HepG2 (cell line): ENCODE measurements at regions not wholly inside any gene's neighbourhood (a gene's known extent, or its start where the extent isn't known, plus 50 kb on each side); places are given as distances from the start of the nearest gene placed in this dataset.

Experiments used
- ATAC-seq: fragments of 200-7000 bp; cut with Tn5 transposase; 3 replicates; pipeline ENCODE4 v1.9.1; 2020; ENCODE audit warnings: mild to moderate bottlenecking, moderate library complexity
- BruUV-seq: library from RNA; stranded (reverse); fragments of 400-500 nt; replicated peaks from 2 replicates; lab custom pipeline; 2021; lab: Mats Ljungman, UMichigan
- CTCF ChIA-PET: fragments of 300-600 bp; formaldehyde crosslinking; extraction: SDS; loops from one replicate; lab custom pipeline; 2021; ENCODE audit warnings: low total read pairs, inconsistent platforms, low intra/inter-chr PET ratio; lab: Yijun Ruan, JAX
- POLR2A ChIA-PET: fragments of 350-600 bp; sonication (Branson Sonifier 250); formaldehyde crosslinking; loops from one replicate; lab custom pipeline; 2020; ENCODE audit warnings: antibody characterized with exemption, inconsistent platforms; lab: Yijun Ruan, JAX
- DNase-seq: peaks from one replicate; pipeline ENCODE4 v3.0.0-alpha.2; 2015; ENCODE audit warnings: low spot score
- FAIRE-seq: peaks from 3 replicates; lab custom pipeline; 2011; peaks lifted over from hg19 to GRCh38; lab: Jason Lieb, UNC
- H2AFZ ChIP-seq: one replicate; pipeline ENCODE4 v1.6.1; 2011; ENCODE audit warnings: low read length, inconsistent platforms
- H3K27ac ChIP-seq: fragments of 300-600 bp; 3 replicates; pipeline ENCODE4 v1.8.0; 2011; ENCODE audit warnings: mixed run types, mild to moderate bottlenecking, mixed read lengths, low read length, inconsistent platforms; ENCODE audit not compliant: insufficient read depth; ENCODE audit errors: extremely low read length
- H3K27me3 ChIP-seq, 2 experiments: fragments of 200-600 bp in 1 of 2; 2 replicates in 1 of 2; 3 replicates in 1 of 2; pipeline versions ENCODE4 v1.6.0 to v1.8.0; 2011; ENCODE audit warnings: low read length in 2 of 2, mild to moderate bottlenecking in 2 of 2, moderate library complexity in 2 of 2, inconsistent platforms in 1 of 2; ENCODE audit not compliant: insufficient read depth in 2 of 2, control insufficient read depth in 1 of 2
- H3K36me3 ChIP-seq, 2 experiments: fragments of 200-600 bp in 1 of 2; replicated peaks in 1 of 2; 2 replicates in 1 of 2; 3 replicates in 1 of 2; pipeline versions ENCODE4 v1.5.1 to v1.8.0; 2011; ENCODE audit warnings: low read length in 2 of 2, inconsistent platforms in 1 of 2; ENCODE audit not compliant: insufficient read depth in 2 of 2, control insufficient read depth in 1 of 2
- H3K4me1 ChIP-seq: 2 replicates; pipeline ENCODE4 v1.5.1; 2012; ENCODE audit warnings: low read length, inconsistent platforms; ENCODE audit not compliant: insufficient read depth
- H3K4me2 ChIP-seq: 2 replicates; pipeline ENCODE4 v1.6.0; 2011; ENCODE audit warnings: low read depth, low read length, inconsistent platforms
- H3K4me3 ChIP-seq, 3 experiments: fragments of 200-600 bp in 1 of 3; sonication (generic), shearing (Covaris generic) in 1 of 3; replicated peaks in 1 of 3; 2 replicates each; pipeline ENCODE4 v1.5.1; 2011 to 2016; ENCODE audit warnings: low read length in 3 of 3, inconsistent platforms in 2 of 3, low read depth in 2 of 3, mild to moderate bottlenecking in 2 of 3, control low read depth in 1 of 3, mixed read lengths in 1 of 3; ENCODE audit not compliant: insufficient read depth in 1 of 3
- H3K79me2 ChIP-seq: one replicate; pipeline ENCODE4 v1.6.1; 2011; ENCODE audit warnings: low read length, inconsistent platforms; ENCODE audit not compliant: insufficient read depth
- H3K9ac ChIP-seq: 2 replicates; pipeline ENCODE4 v1.6.0; 2011; ENCODE audit warnings: mild to moderate bottlenecking, low read depth, low read length, inconsistent platforms; ENCODE audit not compliant: insufficient read depth
- H3K9me3 ChIP-seq: 2 replicates; pipeline ENCODE4 v1.5.1; 2012; ENCODE audit warnings: mild to moderate bottlenecking, low read length
- H4K20me1 ChIP-seq: 2 replicates; pipeline ENCODE4 v1.6.0; 2011; ENCODE audit warnings: inconsistent platforms, mild to moderate bottlenecking, low read length, moderate library complexity; ENCODE audit not compliant: insufficient read depth
- BORCS8-MEF2B ChIP-seq: sonication (generic); formaldehyde crosslinking; IDR thresholded peaks from 2 replicates; pipeline ENCODE4 v1.8.0; 2022; ENCODE audit warnings: mild to moderate bottlenecking, missing genetic modification reagents
- CC2D1A ChIP-seq: sonication (generic); formaldehyde crosslinking; IDR thresholded peaks from 2 replicates; pipeline ENCODE4 v1.8.1; 2023; ENCODE audit warnings: mild to moderate bottlenecking, missing genetic modification reagents
- CREB3 ChIP-seq: sonication (generic); formaldehyde crosslinking; IDR thresholded peaks from 2 replicates; pipeline ENCODE4 v1.5.0; 2020; ENCODE audit warnings: missing genetic modification reagents
- FOXM1 ChIP-seq: sonication (generic); formaldehyde crosslinking; IDR thresholded peaks from 2 replicates; pipeline ENCODE4 v1.5.0; 2020; ENCODE audit warnings: missing genetic modification reagents
- FOXO1 ChIP-seq: sonication (generic); formaldehyde crosslinking; IDR thresholded peaks from 2 replicates; pipeline ENCODE4 v1.4.0; 2020; ENCODE audit warnings: missing genetic modification reagents
- HNRNPLL ChIP-seq: fragments of 200-400 bp; formaldehyde crosslinking; IDR thresholded peaks from 2 replicates; pipeline ENCODE4 v1.6.1; 2017; ENCODE audit warnings: mild to moderate bottlenecking, low read depth, low read length; ENCODE audit not compliant: poor library complexity, severe bottlenecking
- NR2F6 ChIP-seq, 2 experiments: IDR thresholded peaks; 2 replicates each; pipeline ENCODE4 v1.6.1; 2016; ENCODE audit warnings: antibody characterized with exemption in 1 of 2, mild to moderate bottlenecking in 1 of 2
- PHF8 ChIP-seq: sonication (generic); formaldehyde crosslinking; IDR thresholded peaks from 2 replicates; pipeline ENCODE4 v1.5.0; 2020; ENCODE audit warnings: missing genetic modification reagents
- PLSCR1 ChIP-seq: sonication (generic); formaldehyde crosslinking; IDR thresholded peaks from 2 replicates; pipeline ENCODE4 v1.5.0; 2020; ENCODE audit warnings: missing genetic modification reagents, mild to moderate bottlenecking, borderline replicate concordance
- RORA ChIP-seq: sonication (generic); formaldehyde crosslinking; IDR thresholded peaks from 2 replicates; pipeline ENCODE4 v1.5.0; 2020; ENCODE audit warnings: mild to moderate bottlenecking, missing genetic modification reagents, moderate library complexity
- SIX4 ChIP-seq: sonication (generic); formaldehyde crosslinking; IDR thresholded peaks from 2 replicates; pipeline ENCODE4 v1.4.0; 2020; ENCODE audit warnings: missing genetic modification reagents
- SP140L ChIP-seq: sonication (generic); formaldehyde crosslinking; IDR thresholded peaks from 2 replicates; pipeline ENCODE4 v1.4.0; 2020; ENCODE audit warnings: missing genetic modification reagents, borderline replicate concordance
- ZNF124 ChIP-seq: sonication (generic); formaldehyde crosslinking; IDR thresholded peaks from 2 replicates; pipeline ENCODE4 v1.4.0; 2020; ENCODE audit warnings: missing genetic modification reagents
- ZNF136 ChIP-seq: sonication (generic); formaldehyde crosslinking; IDR thresholded peaks from 2 replicates; pipeline ENCODE4 v1.8.1; 2022; ENCODE audit warnings: low read depth, mild to moderate bottlenecking, moderate library complexity, missing genetic modification reagents
- WGBS: methylation state at CpG from one replicate; pipeline ENCODE4 v1.1.6; 2017; ENCODE audit warnings: low lambda C conversion rate; 5-methylcytosine and 5-hydroxymethylcytosine counted together
- in situ Hi-C: cut with HindIII; loops from 2 replicates; pipeline ENCODE4 v1.10.0; 2017; ENCODE audit warnings: low pct_unique_long_range_greater_than_20kb; ENCODE audit not compliant: extremely low pct_ligation_motif_present
- intact Hi-C: fragments of 100-400 bp; cut with micrococcal nuclease; formaldehyde crosslinking; loops from one replicate; pipeline ENCODE4 v1.10.0; 2022; ENCODE audit not compliant: unreplicated experiment
- TF ChIP-seq, protein P1 (sequence below): IDR thresholded peaks from 2 replicates; pipeline ENCODE4 v1.6.1; 2018; ENCODE audit warnings: missing genetic modification reagents
- TF ChIP-seq, protein P2 (sequence below): sonication (generic); formaldehyde crosslinking; IDR thresholded peaks from 2 replicates; pipeline ENCODE4 v1.4.0; 2020; ENCODE audit warnings: missing genetic modification reagents, borderline replicate concordance
- TF ChIP-seq, protein P3 (sequence below): sonication (generic); formaldehyde crosslinking; IDR thresholded peaks from 2 replicates; pipeline ENCODE4 v1.8.0; 2022; ENCODE audit warnings: mild to moderate bottlenecking, missing genetic modification reagents; ENCODE audit not compliant: insufficient replicate concordance

- intact Hi-C loops: loop anchor here (1.0 to 10.0 kb wide), 4 partner anchors 41 to 262 kb away; no protein-coding TSS in a partner anchor
- H2AFZ ChIP-seq: peak overlapping the region; percentile 90
- H3K79me2 ChIP-seq: no peaks in the 10 kb centered on the region
- DNase-seq (peak; percentile 80), ATAC-seq (peak; percentile 99), FAIRE-seq (peak; percentile 79)
- no peaks in the 10 kb centered on the region for H3K27me3 ChIP-seq
- H3K4me3 ChIP-seq: peak overlapping the region; percentile 51 to 68 (median 59)
- peak overlapping the region; percentile 92 for H3K4me2 ChIP-seq
- H3K9ac ChIP-seq: peak overlapping the region; percentile 47; the same call in 1 of the 2 replicates
- CTCF ChIA-PET: interaction anchor here (0.8 to 1.6 kb wide), 3 partner anchors 17 to 261 kb away, joined by 3 to 10 read pairs (median 3); no protein-coding TSS in a partner anchor
- no peaks in the 10 kb centered on the region for H3K9me3 ChIP-seq
- BruUV-seq: TSS peak; percentile 96
- H3K36me3 ChIP-seq: no peaks in the 10 kb centered on the region
- peak overlapping the region; percentile 27 for H3K27ac ChIP-seq
- 10% methylated on average over 11 of the region's 17 CpGs for WGBS
- no peaks in the 10 kb centered on the region for H4K20me1 ChIP-seq
- POLR2A ChIA-PET: interaction anchor here (1.0 to 1.7 kb wide), 2 partner anchors 41 to 44 kb away, joined by 3 to 9 read pairs; no protein-coding TSS in a partner anchor
- peaks cover 11% of the 10 kb centered on the region for H3K4me1 ChIP-seq
- in situ Hi-C loops: no loop called here
- no peak for TF ChIP-seq ZNF124 (CRISPR knock-in tag)
- TF ChIP-seq, protein P1, sequence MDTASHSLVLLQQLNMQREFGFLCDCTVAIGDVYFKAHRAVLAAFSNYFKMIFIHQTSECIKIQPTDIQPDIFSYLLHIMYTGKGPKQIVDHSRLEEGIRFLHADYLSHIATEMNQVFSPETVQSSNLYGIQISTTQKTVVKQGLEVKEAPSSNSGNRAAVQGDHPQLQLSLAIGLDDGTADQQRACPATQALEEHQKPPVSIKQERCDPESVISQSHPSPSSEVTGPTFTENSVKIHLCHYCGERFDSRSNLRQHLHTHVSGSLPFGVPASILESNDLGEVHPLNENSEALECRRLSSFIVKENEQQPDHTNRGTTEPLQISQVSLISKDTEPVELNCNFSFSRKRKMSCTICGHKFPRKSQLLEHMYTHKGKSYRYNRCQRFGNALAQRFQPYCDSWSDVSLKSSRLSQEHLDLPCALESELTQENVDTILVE: no peak
- 0 out of 2 replicates have a peak, but pooled peaks have one; percentile 7 for TF ChIP-seq FOXO1
- no peak for TF ChIP-seq SP140L (CRISPR knock-in tag)
- no peak for TF ChIP-seq PLSCR1 (CRISPR knock-in tag)
- TF ChIP-seq, protein P2, sequence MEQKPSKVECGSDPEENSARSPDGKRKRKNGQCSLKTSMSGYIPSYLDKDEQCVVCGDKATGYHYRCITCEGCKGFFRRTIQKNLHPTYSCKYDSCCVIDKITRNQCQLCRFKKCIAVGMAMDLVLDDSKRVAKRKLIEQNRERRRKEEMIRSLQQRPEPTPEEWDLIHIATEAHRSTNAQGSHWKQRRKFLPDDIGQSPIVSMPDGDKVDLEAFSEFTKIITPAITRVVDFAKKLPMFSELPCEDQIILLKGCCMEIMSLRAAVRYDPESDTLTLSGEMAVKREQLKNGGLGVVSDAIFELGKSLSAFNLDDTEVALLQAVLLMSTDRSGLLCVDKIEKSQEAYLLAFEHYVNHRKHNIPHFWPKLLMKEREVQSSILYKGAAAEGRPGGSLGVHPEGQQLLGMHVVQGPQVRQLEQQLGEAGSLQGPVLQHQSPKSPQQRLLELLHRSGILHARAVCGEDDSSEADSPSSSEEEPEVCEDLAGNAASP (CRISPR knock-in tag): 0 out of 2 replicates have a peak, but pooled peaks have one; percentile 50
- TF ChIP-seq SIX4: no peak
- TF ChIP-seq CC2D1A (CRISPR knock-in tag): 0 out of 2 replicates have a peak, but pooled peaks have one; percentile 46
- no peak for TF ChIP-seq CREB3
- TF ChIP-seq HNRNPLL: peak; percentile 84
- TF ChIP-seq PHF8 (CRISPR knock-in tag): no peak
- no peak for TF ChIP-seq FOXM1 (CRISPR knock-in tag)
- no peak for TF ChIP-seq RORA (CRISPR knock-in tag)
- TF ChIP-seq, protein P3, sequence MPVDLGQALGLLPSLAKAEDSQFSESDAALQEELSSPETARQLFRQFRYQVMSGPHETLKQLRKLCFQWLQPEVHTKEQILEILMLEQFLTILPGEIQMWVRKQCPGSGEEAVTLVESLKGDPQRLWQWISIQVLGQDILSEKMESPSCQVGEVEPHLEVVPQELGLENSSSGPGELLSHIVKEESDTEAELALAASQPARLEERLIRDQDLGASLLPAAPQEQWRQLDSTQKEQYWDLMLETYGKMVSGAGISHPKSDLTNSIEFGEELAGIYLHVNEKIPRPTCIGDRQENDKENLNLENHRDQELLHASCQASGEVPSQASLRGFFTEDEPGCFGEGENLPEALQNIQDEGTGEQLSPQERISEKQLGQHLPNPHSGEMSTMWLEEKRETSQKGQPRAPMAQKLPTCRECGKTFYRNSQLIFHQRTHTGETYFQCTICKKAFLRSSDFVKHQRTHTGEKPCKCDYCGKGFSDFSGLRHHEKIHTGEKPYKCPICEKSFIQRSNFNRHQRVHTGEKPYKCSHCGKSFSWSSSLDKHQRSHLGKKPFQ (CRISPR knock-in tag): no peak
- 0 out of 2 replicates have a peak, but pooled peaks have one; percentile 74 for TF ChIP-seq ZNF136
- TF ChIP-seq NR2F6 (IDR thresholded peaks at IDR 0.05): peak; percentile 64
- TF ChIP-seq NR2F6 (CRISPR knock-in tag; IDR thresholded peaks at IDR 0.05): peak; percentile 68
- 0 out of 2 replicates have a peak, but pooled peaks have one; percentile 42 for TF ChIP-seq BORCS8-MEF2B (CRISPR knock-in tag)
These were observed 196.2 kb downstream of the SNCA start for GRCh38 chr4:89640620-89641366.
